SU-DHL-6 (cell line): ENCODE measurements at regions not wholly inside any gene's neighbourhood (a gene's known extent, or its start where the extent isn't known, plus 50 kb on each side); places are given as distances from the start of the nearest gene placed in this dataset.

Experiments
- H2AFZ ChIP-seq: fragments of 200-600 bp; sonication (generic); 2 replicates; pipeline ENCODE4 v1.6.1; 2014; ENCODE audit warnings: low read depth, mild to moderate bottlenecking, moderate library complexity, mixed read lengths, antibody characterized with exemption, low read length; ENCODE audit not compliant: severe bottlenecking
- H3F3A ChIP-seq: fragments of 200-600 bp; shearing (Covaris generic); 2 replicates; pipeline ENCODE4 v1.6.0; 2016; ENCODE audit warnings: antibody characterized with exemption, mild to moderate bottlenecking; ENCODE audit not compliant: insufficient read depth
- H3K27ac ChIP-seq: fragments of 200-600 bp; sonication (generic); 2 replicates; pipeline ENCODE4 v1.5.1; 2016; ENCODE audit warnings: low read depth, mild to moderate bottlenecking, low read length, moderate library complexity, mixed read lengths
- H3K27me3 ChIP-seq: fragments of 200-600 bp; sonication (generic), shearing (Covaris generic); 2 replicates; pipeline ENCODE4 v1.6.0; 2014; ENCODE audit warnings: mild to moderate bottlenecking, low read length
- H3K36me3 ChIP-seq: fragments of 200-600 bp; sonication (generic); 2 replicates; pipeline ENCODE4 v1.6.1; 2014; ENCODE audit warnings: mild to moderate bottlenecking, low read length, mixed read lengths
- H3K4me2 ChIP-seq: fragments of 300-600, 200-600 bp; shearing (Covaris generic), sonication (generic); 2 replicates; pipeline ENCODE4 v1.6.0; 2014; ENCODE audit warnings: low read length, low read depth, mild to moderate bottlenecking; ENCODE audit not compliant: poor library complexity, severe bottlenecking
- H3K4me3 ChIP-seq: fragments of 200-600 bp; sonication (generic); 2 replicates; pipeline ENCODE4 v1.5.1; 2014; ENCODE audit warnings: antibody characterized with exemption, low read length, mild to moderate bottlenecking, mixed read lengths; ENCODE audit not compliant: insufficient read depth, poor library complexity, severe bottlenecking
- H3K79me2 ChIP-seq: fragments of 200-600 bp; sonication (generic); 2 replicates; pipeline ENCODE4 v1.6.1; 2014; ENCODE audit warnings: mild to moderate bottlenecking, low read length, moderate library complexity; ENCODE audit not compliant: insufficient read depth
- H3K9ac ChIP-seq: fragments of 200-600 bp; sonication (generic); 2 replicates; pipeline ENCODE4 v1.7.0; 2014; ENCODE audit warnings: mild to moderate bottlenecking, low read length
- H3K9me2 ChIP-seq: fragments of 200-600 bp; sonication (generic); replicated peaks from 2 replicates; pipeline ENCODE4 v1.6.1; 2014; ENCODE audit warnings: low read length; ENCODE audit not compliant: insufficient read depth
- H3K9me3 ChIP-seq: fragments of 200-600 bp; sonication (generic); 2 replicates; pipeline ENCODE4 v1.6.1; 2014; ENCODE audit warnings: low read length, mixed read lengths; ENCODE audit not compliant: insufficient read depth
- H4K20me1 ChIP-seq: fragments of 200-600 bp; sonication (generic); 2 replicates; pipeline ENCODE4 v1.6.1; 2014; ENCODE audit warnings: low read depth, mild to moderate bottlenecking, antibody characterized with exemption, low read length, moderate library complexity, mixed read lengths
- CTCF ChIP-seq: fragments of 200-600 bp; sonication (generic); IDR thresholded peaks from one replicate; pipeline ENCODE4 v1.5.1; 2017; ENCODE audit warnings: antibody characterized with exemption, mild to moderate bottlenecking, low read length, moderate library complexity; ENCODE audit not compliant: insufficient read depth, poor library complexity, severe bottlenecking
- EZH2phosphoT487 ChIP-seq: fragments of 200-600 bp; sonication (generic), shearing (Covaris generic); conservative IDR thresholded peaks from 2 replicates; pipeline ENCODE4 v1.6.1; 2018; ENCODE audit warnings: mild to moderate bottlenecking, antibody characterized with exemption, low read length, moderate library complexity, mixed read lengths

GRCh38 chr3:104887069-104887468 is 479.6 kb upstream of the ALCAM start:
- Histone ChIP-seq H4K20me1 (no peaks in the 10 kb centered on the region), H3K4me2 (no peak overlapping the region), H3K79me2 (no peaks in the 10 kb centered on the region), H3K9ac (no peak overlapping the region), H3F3A (no peaks in the 10 kb centered on the region), H2AFZ (no peak overlapping the region), H3K27me3 (no peaks in the 10 kb centered on the region), H3K36me3 (no peaks in the 10 kb centered on the region), H3K27ac (no peak overlapping the region), H3K4me3 (no peak overlapping the region), H3K9me3 (no peaks in the 10 kb centered on the region), H3K9me2 (no peaks in the 10 kb centered on the region)
- TF ChIP-seq EZH2phosphoT487: no peak
- no peak for TF ChIP-seq CTCF

GRCh38 chr3:104887619-104888018 is 479.1 kb upstream of the ALCAM start:
- Histone ChIP-seq H3K4me3 (no peak overlapping the region), H4K20me1 (no peaks in the 10 kb centered on the region), H3K27ac (no peak overlapping the region), H3K9me3 (no peaks in the 10 kb centered on the region), H3K36me3 (no peaks in the 10 kb centered on the region), H2AFZ (no peak overlapping the region), H3F3A (no peaks in the 10 kb centered on the region), H3K4me2 (no peak overlapping the region), H3K27me3 (no peaks in the 10 kb centered on the region), H3K79me2 (no peaks in the 10 kb centered on the region), H3K9me2 (no peaks in the 10 kb centered on the region), H3K9ac (no peak overlapping the region)
- TF ChIP-seq CTCF: no peak
- no peak for TF ChIP-seq EZH2phosphoT487

- Histone ChIP-seq H3K36me3 (no peaks in the 10 kb centered on the region), H3K4me3 (no peak overlapping the region), H3K9ac (no peak overlapping the region), H3K9me2 (no peaks in the 10 kb centered on the region), H3F3A (no peaks in the 10 kb centered on the region), H3K4me2 (no peak overlapping the region), H2AFZ (no peak overlapping the region), H4K20me1 (no peaks in the 10 kb centered on the region), H3K27me3 (no peaks in the 10 kb centered on the region), H3K79me2 (no peaks in the 10 kb centered on the region), H3K9me3 (no peaks in the 10 kb centered on the region), H3K27ac (no peak overlapping the region)
- no peak for TF ChIP-seq CTCF
- no peak for TF ChIP-seq EZH2phosphoT487
Observed at GRCh38 chr3:104892044-104892443, 474.7 kb upstream of the ALCAM start.

GRCh38 chr3:104896624-104897023 is 470.1 kb upstream of the ALCAM start:
- TF ChIP-seq EZH2phosphoT487 (no peak), CTCF (no peak)
- Histone ChIP-seq H3K9ac (no peak overlapping the region), H3K9me2 (no peaks in the 10 kb centered on the region), H3K4me2 (no peak overlapping the region), H3K36me3 (no peaks in the 10 kb centered on the region), H4K20me1 (no peaks in the 10 kb centered on the region), H3K4me3 (no peak overlapping the region), H3K27ac (no peak overlapping the region), H3K9me3 (no peaks in the 10 kb centered on the region), H3F3A (no peaks in the 10 kb centered on the region), H3K79me2 (no peaks in the 10 kb centered on the region), H2AFZ (no peak overlapping the region), H3K27me3 (no peaks in the 10 kb centered on the region)
